Lung (tissue), 11 donors: ENCODE measurements at regions not wholly inside any gene's neighbourhood (a gene's known extent, or its start where the extent isn't known, plus 50 kb on each side); places are given as distances from the start of the nearest gene placed in this dataset.

ENCODE experiments used
- ATAC-seq: fragments of 200-7000 bp; cut with Tn5 transposase; one replicate; pipeline ENCODE4 v1.9.1; 2020; ENCODE audit warnings: moderate number of reproducible peaks; ENCODE audit not compliant: insufficient read depth, low FRiP score
- DNase-seq, 3 donors: peaks; one replicate each; pipeline ENCODE4 v3.0.0-alpha.2; 2013 to 2017
- H3K27ac ChIP-seq, 2 donors: one replicate each; pipeline ENCODE4 v1.5.1; 2013; ENCODE audit warnings: mild to moderate bottlenecking in 2 of 2, moderate library complexity in 2 of 2, control low read depth in 1 of 2, inconsistent platforms in 1 of 2, low read depth in 1 of 2, low read length in 1 of 2
- H3K27me3 ChIP-seq, 3 donors: one replicate each; pipeline ENCODE4 v1.5.1; 2013; ENCODE audit warnings: low read length in 2 of 3; ENCODE audit not compliant: control insufficient read depth in 3 of 3, insufficient read depth in 3 of 3
- H3K36me3 ChIP-seq, 4 donors: one replicate each; pipeline ENCODE4 v1.5.1; 2013; ENCODE audit warnings: low read length in 4 of 4, mild to moderate bottlenecking in 1 of 4, moderate library complexity in 1 of 4; ENCODE audit not compliant: control insufficient read depth in 4 of 4, insufficient read depth in 4 of 4
- H3K4me1 ChIP-seq, 5 donors: one replicate each; pipeline ENCODE4 v1.5.1; 2013; ENCODE audit warnings: low read length in 5 of 5, mild to moderate bottlenecking in 2 of 5, moderate library complexity in 1 of 5; ENCODE audit not compliant: control insufficient read depth in 5 of 5, insufficient read depth in 5 of 5
- H3K4me3 ChIP-seq: one replicate; pipeline ENCODE4 v1.5.1; 2013; ENCODE audit warnings: mild to moderate bottlenecking, control low read depth, moderate library complexity
- H3K9ac ChIP-seq, 2 donors: one replicate each; pipeline ENCODE4 v1.5.1; 2013; ENCODE audit warnings: low read length in 2 of 2, control low read depth in 1 of 2; ENCODE audit not compliant: insufficient read depth in 1 of 2
- H3K9me3 ChIP-seq, 4 donors: one replicate each; pipeline ENCODE4 v1.5.1; 2013; ENCODE audit warnings: low read length in 3 of 4, mild to moderate bottlenecking in 1 of 4, moderate library complexity in 1 of 4; ENCODE audit not compliant: control insufficient read depth in 4 of 4, insufficient read depth in 3 of 4
- WGBS, 2 donors: extraction: QIAGEN DNeasy Blood & Tissue Kit; methylation state at CpG; one replicate each; pipeline ENCODE4 v1.1.7; 2013; 5-methylcytosine and 5-hydroxymethylcytosine counted together
- TF ChIP-seq, protein P1 (sequence below): IDR thresholded peaks from 2 replicates; pipeline ENCODE4 v1.5.1; 2012; ENCODE audit warnings: mild to moderate bottlenecking; ENCODE audit errors: control extremely low read depth, extremely low read depth
- donor health status: control.
- donor health status: control.
- donor health status: Bipolar disorder and iron deficiency.
- donor health status: healthy.
- donor health status: DM: yes; HTN: yes; CAD: no.

DNA sequence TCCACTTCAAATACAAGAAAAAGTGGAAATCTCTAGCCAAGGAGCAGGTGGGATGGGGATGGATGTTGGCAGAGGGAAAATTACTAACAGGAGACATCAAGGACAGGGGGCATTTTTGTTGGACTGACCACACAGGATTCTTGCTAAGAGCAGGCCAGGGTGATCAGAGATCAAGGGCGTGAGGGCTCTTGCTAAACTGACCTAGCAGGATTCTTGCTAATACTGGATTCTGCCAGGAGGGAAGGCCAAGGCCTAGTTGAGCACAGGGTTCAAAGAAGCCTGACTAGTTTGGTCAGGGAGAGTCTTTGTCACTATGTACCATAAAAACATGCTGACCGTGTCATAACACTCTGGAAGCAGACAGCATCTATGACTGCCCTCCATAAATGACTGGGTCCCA, 442.7 kb downstream of the PID1 start:
- H3K4me1 ChIP-seq, result peaks cover 0 to 6% (median 0%) of the 10 kb centered on the region in 5 donors

DNA sequence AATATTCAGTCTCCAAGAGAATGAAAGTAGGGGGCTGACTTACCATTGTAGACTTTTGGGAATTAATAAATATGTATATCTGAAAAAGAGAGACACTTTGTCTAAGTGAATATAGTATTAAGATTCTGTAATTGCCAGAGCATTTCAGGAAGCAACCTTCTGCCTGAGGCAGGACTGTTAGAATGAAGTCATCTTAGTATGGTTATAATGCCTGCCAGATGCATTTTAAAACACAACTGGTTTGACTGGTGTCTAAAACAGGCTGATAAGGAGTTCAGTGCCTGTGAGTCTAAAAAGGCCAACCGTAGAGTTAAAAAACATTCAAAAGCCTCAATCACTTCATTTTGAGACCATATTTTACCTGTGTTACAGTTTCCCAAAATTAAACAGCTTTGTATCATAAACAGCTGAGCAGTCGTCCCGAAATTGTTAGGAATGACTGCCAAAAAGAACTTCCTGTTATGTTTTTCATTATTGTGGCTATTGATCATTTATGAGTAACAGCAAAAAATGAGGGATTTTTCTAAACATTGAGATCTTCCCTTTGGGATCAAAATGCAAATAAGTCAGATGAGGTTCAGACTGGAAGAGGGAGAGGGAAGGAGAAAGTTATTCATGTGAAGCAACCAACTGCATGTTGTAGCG, 443.9 kb downstream of the PID1 start:
- 64 to 76% methylated on average over 4 of the region's 4 CpGs for WGBS, 2 donors
- Histone ChIP-seq H3K4me3 (no peak overlapping the region), H3K4me1 (peaks cover 0 to 6% (median 0%) of the 10 kb centered on the region in 5 donors), H3K9ac (no peak overlapping the region), H3K27ac (no peak overlapping the region), H3K9me3 (peaks cover 0 to 6% (median 1%) of the 10 kb centered on the region in 4 donors), H3K27me3 (no peaks in the 10 kb centered on the region), H3K36me3 (no peaks in the 10 kb centered on the region)
- ATAC-seq, result no peak
- peak in 1 of 3 donors; percentile 13 for DNase-seq
- TF ChIP-seq, protein P1, sequence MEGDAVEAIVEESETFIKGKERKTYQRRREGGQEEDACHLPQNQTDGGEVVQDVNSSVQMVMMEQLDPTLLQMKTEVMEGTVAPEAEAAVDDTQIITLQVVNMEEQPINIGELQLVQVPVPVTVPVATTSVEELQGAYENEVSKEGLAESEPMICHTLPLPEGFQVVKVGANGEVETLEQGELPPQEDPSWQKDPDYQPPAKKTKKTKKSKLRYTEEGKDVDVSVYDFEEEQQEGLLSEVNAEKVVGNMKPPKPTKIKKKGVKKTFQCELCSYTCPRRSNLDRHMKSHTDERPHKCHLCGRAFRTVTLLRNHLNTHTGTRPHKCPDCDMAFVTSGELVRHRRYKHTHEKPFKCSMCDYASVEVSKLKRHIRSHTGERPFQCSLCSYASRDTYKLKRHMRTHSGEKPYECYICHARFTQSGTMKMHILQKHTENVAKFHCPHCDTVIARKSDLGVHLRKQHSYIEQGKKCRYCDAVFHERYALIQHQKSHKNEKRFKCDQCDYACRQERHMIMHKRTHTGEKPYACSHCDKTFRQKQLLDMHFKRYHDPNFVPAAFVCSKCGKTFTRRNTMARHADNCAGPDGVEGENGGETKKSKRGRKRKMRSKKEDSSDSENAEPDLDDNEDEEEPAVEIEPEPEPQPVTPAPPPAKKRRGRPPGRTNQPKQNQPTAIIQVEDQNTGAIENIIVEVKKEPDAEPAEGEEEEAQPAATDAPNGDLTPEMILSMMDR, result no peak

More for the DNA sequence above, 442.7 kb downstream of the PID1 start:
- Histone ChIP-seq H3K9me3 (peaks cover 0 to 6% (median 1%) of the 10 kb centered on the region in 4 donors), H3K27ac (no peak overlapping the region), H3K36me3 (no peaks in the 10 kb centered on the region), H3K9ac (no peak overlapping the region), H3K27me3 (no peaks in the 10 kb centered on the region), H3K4me3 (no peak overlapping the region)
- DNase-seq, result no peak
- WGBS, 2 donors, result 82 to 90% methylated on average over 2 of the region's 2 CpGs
- TF ChIP-seq, protein P1, result no peak
- no peak for ATAC-seq

DNA sequence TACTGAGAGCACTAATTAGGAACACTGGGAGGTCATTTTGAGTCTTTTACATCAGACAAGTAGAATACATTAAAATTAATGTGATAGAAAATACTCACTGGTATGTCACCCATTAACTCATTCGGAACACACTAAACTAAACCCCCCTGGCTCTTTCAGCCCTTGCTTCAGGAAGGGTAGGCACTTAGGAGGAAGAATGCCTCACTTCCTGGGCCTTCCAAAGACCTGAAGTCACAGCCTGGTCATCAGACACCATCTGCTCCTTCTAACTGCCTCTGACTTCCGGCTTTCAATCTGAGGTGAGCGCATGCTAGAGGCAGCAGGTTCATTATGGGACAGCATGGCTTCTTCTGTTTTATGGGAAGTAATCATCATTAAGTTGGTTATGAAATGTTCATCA, 451.4 kb downstream of the PID1 start:
- 65 to 77% methylated on average over 3 of the region's 3 CpGs for WGBS, 2 donors
- no peak for ATAC-seq
- Histone ChIP-seq H3K9ac (no peak overlapping the region), H3K27me3 (no peaks in the 10 kb centered on the region), H3K9me3 (peaks cover 0 to 2% (median 0%) of the 10 kb centered on the region in 4 donors), H3K36me3 (no peaks in the 10 kb centered on the region), H3K4me3 (no peak overlapping the region), H3K27ac (no peak overlapping the region), H3K4me1 (no peaks in the 10 kb centered on the region)
- no peak for DNase-seq
- TF ChIP-seq, protein P1, result no peak
